Neuronal stem cell (in vitro differentiated cells): ENCODE measurements at regions not wholly inside any gene's neighbourhood (a gene's known extent, or its start where the extent isn't known, plus 50 kb on each side); places are given as distances from the start of the nearest gene placed in this dataset.

Experiments used
- DNase-seq: peaks from one replicate; pipeline ENCODE4 v3.0.0-alpha.2; 2013; ENCODE audit warnings: low spot score
- H2AFZ ChIP-seq: one replicate; pipeline ENCODE4 v1.6.1; 2013; ENCODE audit warnings: mild to moderate bottlenecking, low read length, inconsistent platforms
- H2AK5ac ChIP-seq: 2 replicates; pipeline ENCODE4 v1.6.1; 2013; ENCODE audit warnings: low read depth, mild to moderate bottlenecking, inconsistent platforms, low read length, moderate library complexity, mixed read lengths
- H2BK120ac ChIP-seq: 2 replicates; pipeline ENCODE4 v1.6.1; 2013; ENCODE audit warnings: low read depth, mild to moderate bottlenecking, inconsistent platforms, low read length, moderate library complexity, mixed read lengths
- H2BK12ac ChIP-seq: one replicate; pipeline ENCODE4 v1.6.1; 2013; ENCODE audit warnings: low read length, inconsistent platforms
- H2BK15ac ChIP-seq: 2 replicates; pipeline ENCODE4 v1.6.1; 2013; ENCODE audit warnings: mild to moderate bottlenecking, low read length, inconsistent platforms, mixed read lengths
- H2BK5ac ChIP-seq: one replicate; pipeline ENCODE4 v1.6.1; 2013; ENCODE audit warnings: inconsistent platforms, mild to moderate bottlenecking, low read length, moderate library complexity
- H3K14ac ChIP-seq: one replicate; pipeline ENCODE4 v1.6.1; 2013; ENCODE audit warnings: low read length, inconsistent platforms
- H3K18ac ChIP-seq: 2 replicates; pipeline ENCODE4 v1.6.1; 2013; ENCODE audit warnings: low read length, inconsistent platforms
- H3K23ac ChIP-seq: 2 replicates; pipeline ENCODE4 v1.6.1; 2013; ENCODE audit warnings: low read depth, mild to moderate bottlenecking, mixed read lengths, low read length, inconsistent platforms; ENCODE audit not compliant: poor library complexity
- H3K27ac ChIP-seq: replicated peaks from 3 replicates; pipeline ENCODE4 v1.5.1; 2013; ENCODE audit warnings: low read length, inconsistent platforms
- H3K27me3 ChIP-seq, 3 experiments: 2 replicates each; pipeline ENCODE4 v1.6.1; 2013; ENCODE audit warnings: low read length in 3 of 3, mild to moderate bottlenecking in 2 of 3, inconsistent platforms in 1 of 3, low read depth in 1 of 3, mixed read lengths in 1 of 3, moderate library complexity in 1 of 3; ENCODE audit not compliant: control insufficient read depth in 3 of 3, insufficient read depth in 3 of 3
- H3K36me3 ChIP-seq, 2 donors: replicated peaks in 1 of 2; 2 replicates each; pipeline ENCODE4 v1.6.1; 2013; ENCODE audit warnings: low read length in 2 of 2; ENCODE audit not compliant: control insufficient read depth in 2 of 2, insufficient read depth in 2 of 2
- H3K4ac ChIP-seq: 2 replicates; pipeline ENCODE4 v1.6.1; 2013; ENCODE audit warnings: inconsistent platforms, mild to moderate bottlenecking, low read length, moderate library complexity
- H3K4me1 ChIP-seq, 2 donors: 1 replicate in 1 of 2; 2 replicates in 1 of 2; pipeline ENCODE4 v1.6.1; 2013; ENCODE audit warnings: low read length in 2 of 2, low read depth in 1 of 2; ENCODE audit not compliant: control insufficient read depth in 2 of 2, insufficient read depth in 1 of 2
- H3K4me2 ChIP-seq: one replicate; pipeline ENCODE4 v1.6.1; 2013; ENCODE audit warnings: mild to moderate bottlenecking, low read length, inconsistent platforms; ENCODE audit not compliant: insufficient read depth, poor library complexity, severe bottlenecking
- H3K4me3 ChIP-seq, 2 donors: 2 replicates each; pipeline ENCODE4 v1.5.1; 2013; ENCODE audit warnings: low read length in 2 of 2, mild to moderate bottlenecking in 2 of 2, inconsistent platforms in 1 of 2, moderate library complexity in 1 of 2
- H3K79me1 ChIP-seq: one replicate; pipeline ENCODE4 v1.6.1; 2013; ENCODE audit warnings: low read depth, mild to moderate bottlenecking, inconsistent platforms, low read length, moderate library complexity
- H3K9ac ChIP-seq: one replicate; pipeline ENCODE4 v1.6.1; 2013; ENCODE audit warnings: mild to moderate bottlenecking, low read depth, low read length, inconsistent platforms; ENCODE audit not compliant: poor library complexity
- H3K9me3 ChIP-seq, 2 donors: replicated peaks in 1 of 2; 2 replicates each; pipeline versions ENCODE3 to v1.6.1; 2013; ENCODE audit warnings: low read length in 2 of 2, mild to moderate bottlenecking in 2 of 2, inconsistent platforms in 1 of 2, low read depth in 1 of 2, mixed read lengths in 1 of 2, moderate library complexity in 1 of 2; ENCODE audit not compliant: control insufficient read depth in 2 of 2, insufficient read depth in 1 of 2
- H4K8ac ChIP-seq: one replicate; pipeline ENCODE4 v1.6.1; 2013; ENCODE audit warnings: low read depth, mild to moderate bottlenecking, inconsistent platforms, low read length, moderate library complexity
- H4K91ac ChIP-seq: one replicate; pipeline ENCODE4 v1.6.1; 2013; ENCODE audit warnings: low read length, low read depth, mild to moderate bottlenecking, inconsistent platforms; ENCODE audit not compliant: poor library complexity
- WGBS, 2 donors: extraction: QIAGEN DNeasy Blood & Tissue Kit; methylation state at CpG; one replicate each; pipeline ENCODE4 v1.1.7; 2013; ENCODE audit warnings: missing lambda C conversion rate in 2 of 2, mixed read lengths in 1 of 2; ENCODE audit not compliant: insufficient read length in 2 of 2, insufficient replicate concordance in 1 of 2; ENCODE audit errors: extremely low coverage in 2 of 2; 5-methylcytosine and 5-hydroxymethylcytosine counted together

- H3K4me2 ChIP-seq: no peak overlapping the region
- WGBS, 2 donors: no CpG with 5 or more reads among the region's 6 CpGs
- no peak overlapping the region for H3K4me3 ChIP-seq
- H2BK5ac ChIP-seq: no peak overlapping the region
- H3K9ac ChIP-seq: no peak overlapping the region
- no peak overlapping the region for H2BK120ac ChIP-seq
- no peaks in the 10 kb centered on the region for H3K9me3 ChIP-seq
- DNase-seq: no peak
- H3K4ac ChIP-seq: no peak overlapping the region
- no peak overlapping the region for H3K23ac ChIP-seq
- H2AK5ac ChIP-seq: no peak overlapping the region
- H3K14ac ChIP-seq: no peak overlapping the region
- no peaks in the 10 kb centered on the region for H3K79me1 ChIP-seq
- no peaks in the 10 kb centered on the region for H3K4me1 ChIP-seq
- no peak overlapping the region for H4K8ac ChIP-seq
- no peaks in the 10 kb centered on the region for H3K36me3 ChIP-seq
- H3K27ac ChIP-seq: no peak overlapping the region
- H2BK12ac ChIP-seq: no peak overlapping the region
- H4K91ac ChIP-seq: no peak overlapping the region
- no peak overlapping the region for H2AFZ ChIP-seq
- H3K18ac ChIP-seq: no peak overlapping the region
- H2BK15ac ChIP-seq: no peak overlapping the region
- no peaks in the 10 kb centered on the region for H3K27me3 ChIP-seq
Measured at GRCh38 chr18:71951001-71951400, 593.1 kb downstream of the CBLN2 start.

- DNase-seq: no peak
- Histone ChIP-seq H3K9ac (no peak overlapping the region), H2BK120ac (no peak overlapping the region), H3K23ac (no peak overlapping the region), H3K14ac (no peak overlapping the region), H3K9me3 (no peaks in the 10 kb centered on the region), H3K4me3 (no peak overlapping the region), H3K36me3 (no peaks in the 10 kb centered on the region), H4K8ac (no peak overlapping the region), H3K18ac (no peak overlapping the region), H3K4me1 (no peaks in the 10 kb centered on the region), H2AFZ (peak overlapping the region; percentile 17), H2BK15ac (no peak overlapping the region), H3K79me1 (no peaks in the 10 kb centered on the region), H2BK12ac (no peak overlapping the region), H2AK5ac (no peak overlapping the region), H2BK5ac (no peak overlapping the region), H3K4me2 (no peak overlapping the region), H3K27me3 (no peaks in the 10 kb centered on the region), H3K4ac (no peak overlapping the region), H3K27ac (no peak overlapping the region), H4K91ac (no peak overlapping the region)
- no CpG with 5 or more reads among the region's 1 CpG for WGBS, 2 donors
Measured at GRCh38 chr18:71942433-71942832, 601.7 kb downstream of the CBLN2 start.

- Histone ChIP-seq H4K91ac (no peak overlapping the region), H3K23ac (no peak overlapping the region)
- DNase-seq: no peak
Measured at GRCh38 chr18:71939483-71939882, 604.7 kb downstream of the CBLN2 start.

GRCh38 chr18:71936744-71937143, 607.4 kb downstream of the CBLN2 start:
- Histone ChIP-seq H3K4me2 (no peak overlapping the region), H3K18ac (no peak overlapping the region), H3K4me3 (no peak overlapping the region), H3K27ac (no peak overlapping the region), H2BK5ac (no peak overlapping the region), H3K14ac (no peak overlapping the region), H2BK120ac (no peak overlapping the region), H3K9me3 (no peaks in the 10 kb centered on the region), H3K27me3 (no peaks in the 10 kb centered on the region), H3K4ac (no peak overlapping the region), H2BK12ac (no peak overlapping the region), H4K8ac (no peak overlapping the region), H3K79me1 (no peaks in the 10 kb centered on the region), H3K4me1 (no peaks in the 10 kb centered on the region), H3K9ac (no peak overlapping the region), H2AFZ (no peak overlapping the region), H3K23ac (no peak overlapping the region), H4K91ac (no peak overlapping the region), H2AK5ac (no peak overlapping the region), H3K36me3 (no peaks in the 10 kb centered on the region), H2BK15ac (no peak overlapping the region)
- DNase-seq: no peak
- WGBS, 2 donors: no CpG with 5 or more reads among the region's 2 CpGs

More at GRCh38 chr18:71939483-71939882, 604.7 kb downstream of the CBLN2 start:
- H2BK5ac ChIP-seq: no peak overlapping the region
- no peaks in the 10 kb centered on the region for H3K9me3 ChIP-seq
- no peak overlapping the region for H3K27ac ChIP-seq
- no peak overlapping the region for H3K4me3 ChIP-seq
- H2BK12ac ChIP-seq: no peak overlapping the region
- no peaks in the 10 kb centered on the region for H3K27me3 ChIP-seq
- H2BK15ac ChIP-seq: no peak overlapping the region
- H3K18ac ChIP-seq: no peak overlapping the region
- H4K8ac ChIP-seq: no peak overlapping the region
- H2BK120ac ChIP-seq: no peak overlapping the region
- H3K14ac ChIP-seq: no peak overlapping the region
- H2AK5ac ChIP-seq: no peak overlapping the region
- no peak overlapping the region for H2AFZ ChIP-seq
- no peak overlapping the region for H3K4me2 ChIP-seq
- H3K4me1 ChIP-seq: no peaks in the 10 kb centered on the region
- no peaks in the 10 kb centered on the region for H3K79me1 ChIP-seq
- H3K36me3 ChIP-seq: no peaks in the 10 kb centered on the region
- H3K9ac ChIP-seq: no peak overlapping the region
- no peak overlapping the region for H3K4ac ChIP-seq
